GM12892 (cell line): ENCODE measurements at regions not wholly inside any gene's neighbourhood (a gene's known extent, or its start where the extent isn't known, plus 50 kb on each side); places are given as distances from the start of the nearest gene placed in this dataset.

Source experiments
- DNase-seq: peaks from one replicate; pipeline ENCODE4 v3.0.0; 2011; ENCODE audit not compliant: insufficient read length
- FAIRE-seq: peaks from 2 replicates; lab custom pipeline; 2011; peaks lifted over from hg19 to GRCh38; lab: Jason Lieb, UNC
- POLR2A ChIP-seq: IDR thresholded peaks from 2 replicates; pipeline ENCODE4 v1.6.1; 2011; ENCODE audit warnings: low read depth, low read length, control low read depth
- POLR2AphosphoS5 ChIP-seq: IDR thresholded peaks from 2 replicates; pipeline ENCODE4 v1.6.1; 2011; ENCODE audit warnings: low read depth, low read length, control low read depth
- TAF1 ChIP-seq: IDR thresholded peaks from 2 replicates; pipeline ENCODE4 v1.6.1; 2011; ENCODE audit warnings: low read depth, mild to moderate bottlenecking, control low read depth, low read length, borderline replicate concordance

GRCh38 chr3:184642631-184643285 is 69.1 kb downstream of the MAGEF1 start:
- TF ChIP-seq TAF1 (no peak), POLR2A (no peak), POLR2AphosphoS5 (no peak)
- DNase-seq: no peak
- no peak for FAIRE-seq

GRCh38 chr3:184641430-184641829 is 70.4 kb downstream of the MAGEF1 start:
- no peak for FAIRE-seq
- no peak for DNase-seq
- no peak for TF ChIP-seq TAF1
- no peak for TF ChIP-seq POLR2AphosphoS5
- TF ChIP-seq POLR2A: no peak

GRCh38 chr3:184639351-184639750 is 72.5 kb downstream of the MAGEF1 start:
- DNase-seq (no peak), FAIRE-seq (no peak)
- no peak for TF ChIP-seq TAF1
- no peak for TF ChIP-seq POLR2A

GRCh38 chr3:184637705-184638104 is 74.2 kb downstream of the MAGEF1 start:
- FAIRE-seq (no peak), DNase-seq (no peak)
- TF ChIP-seq POLR2A (no peak), POLR2AphosphoS5 (no peak), TAF1 (no peak)

GRCh38 chr3:184636741-184637316 is 75.0 kb downstream of the MAGEF1 start:
- TF ChIP-seq POLR2AphosphoS5 (no peak), TAF1 (no peak), POLR2A (no peak)
- no peak for DNase-seq
- no peak for FAIRE-seq

- DNase-seq (no peak), FAIRE-seq (no peak)
- TF ChIP-seq POLR2A (no peak), POLR2AphosphoS5 (no peak), TAF1 (no peak)
These were observed 74.2 kb downstream of the EPHB3 start for GRCh38 chr3:184635774-184636173.

GRCh38 chr3:184635126-184635525 is 73.5 kb downstream of the EPHB3 start:
- no peak for TF ChIP-seq TAF1
- TF ChIP-seq POLR2AphosphoS5: no peak
- TF ChIP-seq POLR2A: no peak
- DNase-seq (no peak), FAIRE-seq (no peak)

- no peak for TF ChIP-seq TAF1
- TF ChIP-seq POLR2A: no peak
- no peak for TF ChIP-seq POLR2AphosphoS5
These were observed 71.6 kb downstream of the EPHB3 start for GRCh38 chr3:184633237-184633579.

GRCh38 chr3:184632551-184633236 is 71.1 kb downstream of the EPHB3 start:
- FAIRE-seq (no peak), DNase-seq (no peak)
- no peak for TF ChIP-seq POLR2AphosphoS5
- no peak for TF ChIP-seq POLR2A
- no peak for TF ChIP-seq TAF1

More at GRCh38 chr3:184633237-184633579, 71.6 kb downstream of the EPHB3 start:
- DNase-seq (no peak), FAIRE-seq (no peak)
